ENCODE measurements at regions not wholly inside any gene's neighbourhood (a gene's known extent, or its start where the extent isn't known, plus 50 kb on each side); places are given as distances from the start of the nearest gene placed in this dataset.

- no peak for DNase-seq (ENCODE audit: low read depth in 4 of 4, low spot score in 3 of 4)
Observed at GRCh38 chr17:13735861-13736260, 134.1 kb upstream of the HS3ST3A1 start.

DNA sequence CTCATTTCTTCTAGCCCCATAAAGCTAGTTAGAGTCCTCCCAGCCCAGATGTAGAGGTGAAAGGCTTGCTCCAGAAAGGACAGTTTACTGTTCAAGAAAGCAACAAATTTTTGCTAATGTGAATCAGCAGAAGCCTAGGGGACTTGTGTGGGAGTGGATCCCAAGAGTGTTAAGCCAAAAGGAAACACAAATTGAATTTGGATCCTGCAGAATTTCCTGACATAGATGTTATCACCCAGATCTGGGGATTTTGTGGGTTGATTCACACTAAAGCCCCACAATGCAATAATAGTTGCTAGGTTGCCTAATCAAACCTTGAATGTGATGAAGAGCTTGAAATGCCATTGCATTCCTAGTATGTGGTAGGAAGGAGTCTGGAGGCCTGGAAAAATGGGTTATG, 135.2 kb upstream of the HS3ST3A1 start:
- no peak for DNase-seq (ENCODE audit: low read depth in 4 of 4, low spot score in 3 of 4)

DNA sequence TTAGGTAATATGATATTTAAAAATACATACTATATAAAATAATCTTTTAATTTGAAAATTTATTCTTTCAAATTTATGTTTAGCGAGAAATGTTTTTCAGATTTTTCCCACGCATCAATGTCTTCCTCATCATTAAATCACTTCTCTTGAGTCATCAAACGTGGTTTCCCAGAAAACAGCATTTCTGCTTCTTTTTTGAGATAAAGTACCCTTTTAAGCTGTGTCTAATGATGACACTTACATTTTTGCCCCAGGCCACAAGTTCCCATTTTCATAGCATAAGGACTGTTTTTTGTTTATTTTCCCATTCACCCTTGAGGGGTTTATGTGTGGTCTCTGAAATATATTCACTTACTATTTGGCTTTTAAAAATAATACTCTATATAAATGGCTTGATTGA, 139.0 kb upstream of the HS3ST3A1 start:
- no peak for DNase-seq (ENCODE audit: low read depth in 4 of 4, low spot score in 3 of 4)

DNA sequence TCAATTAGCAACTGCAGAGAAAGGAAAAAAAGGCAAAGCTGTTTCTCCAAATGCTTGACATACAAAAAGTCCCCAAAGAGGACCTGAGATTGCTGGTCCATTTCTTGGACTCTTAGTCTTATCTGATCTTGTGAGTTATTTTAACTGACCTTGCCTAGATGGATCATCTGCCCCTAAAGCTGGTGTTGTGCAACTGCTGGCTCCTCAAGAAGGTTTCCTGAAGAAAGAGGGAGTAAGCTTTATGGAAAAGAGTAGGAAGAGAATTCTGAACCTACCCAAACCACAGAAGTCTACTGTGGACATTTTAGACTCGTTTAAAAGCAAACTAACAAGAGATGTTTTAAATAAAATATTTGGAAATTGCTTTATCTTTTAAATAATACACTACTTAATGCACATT, 140.0 kb upstream of the HS3ST3A1 start:
- DNase-seq (ENCODE audit: low read depth in 4 of 4, low spot score in 3 of 4) = no peak

DNA sequence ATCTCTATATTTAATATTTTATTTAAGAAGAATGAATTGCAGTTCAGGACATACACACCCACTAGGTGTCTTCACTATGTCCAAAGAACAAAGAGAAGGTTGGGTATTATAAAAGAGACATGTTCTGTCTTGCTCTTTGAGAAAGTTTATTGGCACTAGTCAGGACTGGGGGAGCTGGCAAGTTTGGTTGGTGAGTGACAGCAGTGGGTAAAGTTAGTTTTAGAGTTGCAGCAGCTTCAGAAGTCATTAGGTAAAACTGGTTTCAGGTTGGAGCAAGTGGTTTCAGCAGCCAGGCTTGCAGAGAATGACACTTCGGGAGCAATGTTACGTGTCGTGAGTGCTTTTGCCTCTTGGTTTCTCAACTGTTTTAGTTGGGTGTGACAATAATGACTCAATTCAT, 142.2 kb upstream of the HS3ST3A1 start:
- DNase-seq (ENCODE audit: low read depth in 4 of 4, low spot score in 3 of 4) = no peak

- DNase-seq (ENCODE audit: low read depth in 4 of 4, low spot score in 3 of 4) = no peak
Observed at GRCh38 chr17:13746404-13746803, 144.7 kb upstream of the HS3ST3A1 start.

GRCh38 chr17:13749166-13749890, 147.6 kb upstream of the HS3ST3A1 start:
- no peak for DNase-seq (ENCODE audit: low read depth in 4 of 4, low spot score in 3 of 4)

GRCh38 chr17:13749891-13750235, 148.1 kb upstream of the HS3ST3A1 start:
- no peak for DNase-seq (ENCODE audit: low read depth in 4 of 4, low spot score in 3 of 4)

GRCh38 chr17:13750816-13751793, 149.4 kb upstream of the HS3ST3A1 start:
- DNase-seq (ENCODE audit: low read depth in 4 of 4, low spot score in 3 of 4) = no peak

DNA sequence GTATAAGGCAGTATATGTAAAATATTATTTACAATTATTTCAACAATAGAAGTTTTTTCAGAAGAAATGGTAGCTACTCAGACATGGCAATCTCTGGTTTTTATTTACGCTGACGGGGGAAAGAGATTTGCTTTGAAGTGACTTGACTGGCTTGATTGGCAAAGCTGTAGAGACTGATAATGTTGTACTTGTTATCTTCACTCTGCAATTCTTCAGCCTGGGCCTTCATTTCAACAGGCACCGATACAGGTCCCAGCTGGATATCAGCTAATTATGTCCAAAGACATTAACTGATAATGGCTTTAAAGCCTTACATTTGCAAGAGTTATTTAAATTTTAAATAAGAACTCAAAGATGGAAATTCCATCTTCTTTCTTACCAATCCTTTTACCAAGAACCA, 151.4 kb upstream of the HS3ST3A1 start:
- no peak for DNase-seq (ENCODE audit: low read depth in 4 of 4, low spot score in 3 of 4)

- no peak for DNase-seq (ENCODE audit: low read depth in 4 of 4, low spot score in 3 of 4)
Observed at GRCh38 chr17:13753771-13754170, 152.0 kb upstream of the HS3ST3A1 start.

GRCh38 chr17:13755851-13756250, 154.1 kb upstream of the HS3ST3A1 start:
- DNase-seq (ENCODE audit: low read depth in 4 of 4, low spot score in 3 of 4) = no peak

- DNase-seq (ENCODE audit: low read depth in 4 of 4, low spot score in 3 of 4) = no peak
Observed at GRCh38 chr17:13756763-13757162, 155.0 kb upstream of the HS3ST3A1 start.

GRCh38 chr17:13757871-13758270, 156.1 kb upstream of the HS3ST3A1 start:
- DNase-seq (ENCODE audit: low read depth in 4 of 4, low spot score in 3 of 4) = no peak

DNA sequence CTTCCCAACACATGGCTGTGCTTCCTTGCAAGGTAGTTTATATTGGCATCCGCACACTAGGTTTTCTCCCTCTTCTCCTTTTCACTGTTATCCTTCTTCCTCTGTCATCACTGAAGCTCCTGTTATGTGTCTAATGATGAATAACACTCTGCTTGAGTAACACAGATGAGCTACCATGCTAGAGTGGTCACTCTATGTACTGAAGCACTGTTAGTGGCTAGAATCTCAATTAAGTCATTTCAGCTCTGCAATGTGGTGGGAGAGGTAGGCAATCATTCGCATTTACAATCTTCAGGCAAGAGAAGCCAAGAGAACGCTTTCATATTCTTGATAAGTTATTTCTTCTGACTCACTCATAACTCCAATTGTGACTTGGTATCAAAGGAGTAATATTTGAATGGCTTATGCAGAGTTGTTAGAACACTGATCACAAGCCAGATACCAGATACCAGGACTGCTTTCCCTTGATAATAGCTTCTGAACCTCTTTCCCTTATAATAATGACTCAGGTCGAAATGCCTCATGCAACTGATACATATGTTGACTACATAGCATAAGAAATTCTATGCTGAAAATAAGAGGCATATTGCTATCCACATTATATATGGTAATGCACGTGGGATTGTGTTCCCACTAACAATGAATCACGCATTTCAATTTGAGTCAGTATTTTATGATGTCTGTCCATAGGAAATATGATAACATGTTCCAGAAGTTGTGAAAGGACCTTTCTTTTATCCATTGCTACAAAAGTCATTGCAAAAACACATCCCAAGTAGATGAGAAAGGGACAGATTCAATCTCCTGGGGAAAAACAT, 158.0 kb upstream of the HS3ST3A1 start:
- no peak for DNase-seq (ENCODE audit: low read depth in 4 of 4, low spot score in 3 of 4)

DNA sequence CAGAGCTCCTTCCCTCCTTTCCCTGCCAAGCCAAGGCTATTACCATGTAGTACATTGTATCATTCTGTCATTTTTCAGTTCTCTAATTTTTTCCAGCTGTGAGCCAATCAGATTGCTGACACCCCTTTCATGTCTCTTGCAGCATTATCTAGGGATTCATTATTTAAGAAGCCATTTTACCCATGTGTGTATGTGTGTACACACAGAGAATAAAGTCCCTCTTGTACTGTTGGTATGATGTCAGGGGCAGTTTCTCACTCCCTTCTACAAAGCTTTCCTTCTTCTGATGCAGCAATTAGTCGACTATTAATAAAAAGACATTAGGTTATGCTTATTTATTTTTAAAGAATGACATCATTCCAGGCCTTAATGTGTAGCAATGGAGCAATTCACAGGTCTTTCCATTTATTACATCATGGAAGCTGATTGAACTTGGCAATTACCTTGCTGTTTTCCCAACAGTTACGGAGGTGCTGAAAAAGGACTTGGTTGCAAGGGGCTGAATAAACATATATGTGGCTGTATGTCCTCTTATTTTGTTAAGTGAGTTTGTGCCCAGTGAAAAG, 159.4 kb upstream of the HS3ST3A1 start:
- no peak for DNase-seq (ENCODE audit: low read depth in 4 of 4, low spot score in 3 of 4)

- no peak for DNase-seq (ENCODE audit: low read depth in 4 of 4, low spot score in 3 of 4)
Observed at GRCh38 chr17:13765701-13766100, 164.0 kb upstream of the HS3ST3A1 start.

DNA sequence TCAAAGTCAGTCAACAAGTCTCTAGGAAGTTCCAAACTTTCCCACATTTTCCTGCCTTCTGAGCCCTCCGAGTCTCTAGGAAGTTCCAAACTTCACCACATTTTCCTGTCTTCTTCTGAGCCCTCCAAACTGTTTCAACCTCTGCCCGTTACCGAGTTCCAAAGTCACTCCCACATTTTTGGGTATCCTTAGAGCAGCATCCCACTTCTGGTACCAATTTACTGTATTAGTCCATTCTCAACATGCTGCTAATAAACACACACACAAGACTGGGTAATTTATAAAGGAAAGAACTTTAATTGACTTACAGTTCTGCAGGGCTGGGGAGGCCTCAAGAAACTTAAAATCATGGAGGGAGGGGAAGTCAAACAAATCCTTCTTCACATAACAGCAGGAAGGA, 169.0 kb upstream of the HS3ST3A1 start:
- DNase-seq (ENCODE audit: low read depth in 4 of 4, low spot score in 3 of 4) = no peak

DNA sequence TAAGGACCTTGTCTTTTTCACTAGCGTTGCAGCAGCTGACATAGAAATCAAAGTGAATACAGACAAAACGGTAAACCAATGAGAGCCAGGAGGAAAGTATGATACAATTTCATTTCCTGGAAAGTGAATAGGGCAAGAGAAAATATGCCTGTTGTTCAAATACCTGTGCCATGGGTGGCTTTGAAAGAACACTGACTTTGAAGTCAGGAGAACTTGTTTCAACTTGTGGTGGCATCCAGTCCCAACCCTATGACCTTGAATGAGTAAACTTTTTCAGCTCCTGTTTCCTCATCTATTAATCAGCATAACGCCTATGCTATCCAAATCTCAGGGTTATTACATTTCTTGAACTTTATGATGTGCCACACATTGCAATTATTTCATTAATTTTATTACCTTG, 173.7 kb upstream of the HS3ST3A1 start:
- no peak for DNase-seq (ENCODE audit: low read depth in 4 of 4, low spot score in 3 of 4)

GRCh38 chr17:13776027-13776551, 174.4 kb upstream of the HS3ST3A1 start:
- no peak for DNase-seq (ENCODE audit: low read depth in 4 of 4, low spot score in 3 of 4)

DNA sequence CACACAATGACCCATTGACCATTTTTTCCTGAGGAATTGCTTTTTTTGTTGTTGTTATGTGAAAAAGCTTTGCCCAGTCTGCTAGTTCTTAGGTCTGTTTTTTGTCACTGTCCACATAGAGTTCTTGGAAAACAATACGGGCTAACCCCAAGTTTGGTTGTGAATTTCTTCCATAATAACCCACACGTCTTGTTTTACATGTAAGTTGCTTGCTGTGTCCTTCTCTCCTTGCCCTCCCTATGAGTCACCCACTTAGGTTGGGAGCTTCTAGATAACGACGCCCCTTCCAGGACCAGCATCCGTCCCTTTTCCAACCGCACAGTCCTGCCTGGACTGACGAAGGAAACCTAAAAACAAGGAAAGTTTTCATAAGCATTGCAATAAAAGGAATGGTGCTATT, 175.3 kb upstream of the HS3ST3A1 start:
- DNase-seq (ENCODE audit: low read depth in 4 of 4, low spot score in 3 of 4) = no peak

Measured in right renal pelvis (tissue), 4 donors.